CD4-positive, alpha-beta T cell treated with Interleukin-15 for 1 hour (primary cell): ENCODE measurements at regions not wholly inside any gene's neighbourhood (a gene's known extent, or its start where the extent isn't known, plus 50 kb on each side); places are given as distances from the start of the nearest gene placed in this dataset.
"Not testable (repeated sequence)": the region's sequence is repeated elsewhere in the genome, so short reads cannot be mapped to it uniquely, and the experiment has no call there.

Experiments used
- DNase-seq: peaks from one replicate; pipeline ENCODE4 v3.0.0-alpha.2; 2020

DNA sequence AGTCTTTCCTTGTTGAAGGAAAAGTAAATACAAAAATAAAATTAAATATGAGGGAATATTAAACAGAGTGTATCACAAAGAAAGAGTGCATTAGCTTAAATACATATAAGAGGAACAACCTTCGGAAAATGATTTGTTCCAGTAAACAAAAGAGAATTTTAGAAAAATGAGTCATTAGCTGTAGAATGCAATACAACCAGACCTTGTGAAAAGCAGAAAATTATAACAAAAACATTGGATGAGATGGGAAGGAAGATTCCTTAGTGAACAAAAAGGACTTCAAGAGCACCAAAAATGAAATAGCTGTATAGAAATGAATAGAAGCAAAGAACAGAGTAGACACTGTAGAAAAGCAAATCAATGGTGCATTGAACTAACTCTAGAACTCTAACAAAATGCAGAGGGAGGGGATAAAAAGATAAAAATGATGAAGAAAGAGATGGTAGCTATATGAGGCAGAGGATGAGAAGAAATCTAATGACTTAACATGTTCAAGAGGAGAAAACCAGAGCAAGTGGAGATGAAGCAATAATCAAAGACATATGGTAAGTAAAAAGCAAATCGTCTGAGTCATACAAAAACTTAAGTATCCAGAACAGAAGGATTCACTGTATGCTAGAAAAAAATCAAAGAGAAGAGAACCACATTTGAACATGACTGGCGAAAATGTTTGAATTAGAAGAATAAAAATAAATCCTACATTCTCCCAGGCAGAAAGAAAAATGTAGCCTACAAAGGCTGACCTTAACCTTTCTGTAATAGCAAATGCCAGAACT is 190.5 kb downstream of the TMEM26 start:
- no peak for DNase-seq

DNA sequence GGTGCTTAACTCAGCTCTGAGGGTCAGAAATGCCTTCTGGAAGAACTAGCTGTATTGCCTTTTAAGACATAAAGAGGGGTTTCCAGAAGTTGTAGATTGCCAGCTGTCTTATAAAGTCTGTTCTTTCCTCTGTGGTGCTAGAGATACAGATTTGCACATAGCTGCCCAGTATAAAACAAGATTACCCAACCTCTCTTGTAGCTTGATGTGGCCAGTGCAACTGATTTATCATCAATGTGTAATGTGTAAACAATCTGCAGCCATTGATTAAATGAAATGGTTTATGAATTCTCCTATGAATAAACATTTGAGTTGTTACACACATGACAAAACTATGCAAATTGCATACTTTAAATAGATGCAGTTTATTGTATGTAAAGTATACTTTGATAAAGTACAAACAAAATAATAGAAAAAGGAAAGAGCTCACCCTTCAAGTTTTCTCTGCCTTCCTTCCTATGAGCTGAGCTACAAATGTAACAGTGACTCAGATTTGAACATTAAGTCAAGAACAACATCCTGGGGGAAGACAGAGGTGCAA is 195.2 kb downstream of the TMEM26 start:
- DNase-seq: no peak

DNA sequence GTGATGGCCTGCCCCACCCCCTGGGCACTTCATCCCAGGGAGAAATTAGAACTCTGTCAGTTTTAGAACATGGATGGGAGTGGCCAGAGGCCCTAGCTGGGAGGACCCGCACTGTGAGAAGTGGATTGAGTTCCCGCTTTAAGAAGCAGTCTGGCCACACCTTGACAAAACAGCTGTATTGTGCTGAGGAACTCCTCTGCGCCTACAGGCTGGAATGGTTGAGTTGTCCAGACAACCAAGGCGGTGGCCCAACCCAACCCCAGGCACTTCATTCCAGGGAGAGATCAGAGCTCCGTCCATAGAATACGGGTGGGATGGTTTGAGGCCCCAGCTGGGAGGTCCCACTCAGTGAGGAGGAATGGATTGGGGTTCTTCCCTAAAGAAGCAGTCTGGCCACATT is 196.0 kb downstream of the TMEM26 start:
- DNase-seq: no peak

DNA sequence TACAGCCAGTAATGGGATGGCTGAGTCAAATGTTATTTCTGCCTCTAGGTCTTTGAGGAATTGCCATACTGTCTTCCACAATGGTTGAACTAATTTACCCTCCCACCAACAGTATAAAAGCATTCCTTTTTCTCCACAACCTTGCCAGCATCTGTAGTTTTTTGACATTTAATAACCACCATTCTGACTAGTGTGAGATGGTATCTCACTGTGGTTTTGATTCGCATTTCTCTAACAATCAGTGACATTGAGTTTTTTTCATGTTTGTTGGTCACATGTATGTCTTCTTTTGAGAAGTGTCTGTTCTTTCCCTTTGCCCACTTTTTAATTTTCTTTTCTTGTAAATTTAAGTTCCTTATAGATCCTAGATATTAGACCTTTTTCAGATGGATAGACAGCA is 200.9 kb downstream of the TMEM26 start:
- DNase-seq: not testable (repeated sequence)

DNA sequence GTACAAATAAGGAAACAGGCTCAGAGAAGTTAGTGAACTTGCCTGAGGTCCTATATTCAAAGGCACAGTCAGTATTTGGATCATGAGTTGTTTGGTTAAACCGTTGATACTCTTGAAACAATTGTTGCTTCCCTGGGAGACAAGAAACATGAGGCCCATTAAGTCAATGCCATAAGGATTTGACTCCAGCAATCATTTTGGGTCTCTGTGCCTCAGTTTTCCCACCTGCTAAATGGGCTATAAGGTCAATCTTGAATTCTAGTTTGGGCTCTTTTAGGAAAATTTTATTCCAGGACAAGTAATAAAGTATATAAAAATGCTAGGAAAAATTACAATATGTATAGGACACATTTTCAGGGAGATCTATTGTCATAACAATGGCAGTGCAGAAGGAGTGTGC is 202.1 kb downstream of the TMEM26 start:
- DNase-seq: no peak

DNA sequence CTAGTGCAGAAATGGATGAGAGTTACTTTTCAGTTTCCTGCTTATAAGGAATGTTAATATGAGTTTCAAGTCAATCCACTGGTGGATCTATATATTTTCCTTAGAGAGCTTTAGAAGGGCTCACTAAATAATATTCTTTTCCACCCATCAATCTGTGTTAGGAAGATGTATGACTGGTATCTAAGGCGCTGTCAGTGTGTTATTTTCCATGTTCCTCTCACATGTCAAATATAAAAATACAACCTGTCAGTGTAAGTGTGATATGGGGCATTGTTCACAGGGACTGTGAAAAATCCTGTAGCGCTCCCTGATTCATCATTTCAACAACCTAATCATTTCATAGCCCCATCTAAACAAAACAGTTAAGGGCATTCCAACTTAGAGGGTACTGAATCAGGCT is 203.1 kb downstream of the TMEM26 start:
- no peak for DNase-seq

DNA sequence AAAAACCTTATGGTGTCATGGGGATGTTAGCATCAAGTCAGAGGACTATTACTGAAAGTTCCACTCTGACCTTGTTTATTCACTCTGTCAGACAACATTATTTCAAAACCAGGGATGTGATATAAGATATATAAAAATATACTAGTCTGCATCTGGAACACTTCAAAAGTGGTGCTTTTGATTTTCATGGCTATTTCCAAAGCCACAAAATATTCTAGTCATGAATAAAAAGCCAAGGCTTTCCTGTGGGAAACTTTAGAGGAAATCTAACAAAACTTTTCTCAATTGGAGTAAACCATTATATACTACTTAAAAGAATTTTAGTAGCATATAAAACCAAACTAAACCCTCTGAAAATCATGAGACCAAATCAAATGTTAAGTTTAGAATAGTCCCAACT is 205.2 kb downstream of the TMEM26 start:
- DNase-seq: no peak

DNA sequence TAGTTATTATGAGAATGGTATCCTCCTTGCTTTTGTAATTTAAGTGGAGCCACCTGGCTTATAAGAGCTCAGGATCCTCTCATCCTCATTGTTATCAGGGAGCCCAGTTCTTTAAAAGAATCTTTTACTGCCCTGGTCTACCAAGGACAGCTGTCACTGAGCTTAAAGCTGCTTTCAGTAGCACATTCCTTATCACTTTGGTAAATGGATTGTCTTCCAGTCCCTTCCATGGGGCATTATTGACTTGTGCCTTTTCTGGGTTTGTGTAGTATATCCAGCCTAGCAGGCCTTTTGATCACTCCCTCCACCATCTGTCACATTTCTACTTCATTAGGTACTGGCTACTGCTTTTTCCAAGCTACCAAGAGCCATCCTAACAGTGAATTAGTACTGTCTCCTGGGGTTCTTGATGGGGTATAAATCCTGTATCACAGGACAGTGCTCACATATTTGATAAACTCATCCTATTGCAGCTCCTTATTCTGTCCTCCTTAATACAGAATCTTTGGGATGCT is 208.9 kb downstream of the TMEM26 start:
- DNase-seq: no peak

DNA sequence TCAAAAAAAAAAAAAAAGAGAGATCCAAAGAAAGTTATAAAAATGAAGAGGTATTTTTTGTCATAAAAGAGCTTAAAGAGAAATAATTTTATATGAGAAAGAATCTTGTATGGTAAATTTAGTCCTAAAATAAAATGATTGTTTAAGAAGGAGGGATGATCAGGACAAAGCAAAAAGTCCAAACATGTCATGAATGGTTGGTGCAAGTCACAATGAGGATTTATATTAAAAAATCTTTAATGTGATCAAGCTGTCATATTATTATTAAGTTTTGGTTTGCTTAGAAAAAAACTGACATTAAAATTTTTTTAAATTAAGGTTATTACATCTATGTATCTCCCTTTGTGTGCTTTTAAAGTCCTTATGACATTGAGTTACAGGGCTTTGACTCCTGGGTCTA is 220.4 kb downstream of the TMEM26 start:
- DNase-seq: no peak

DNA sequence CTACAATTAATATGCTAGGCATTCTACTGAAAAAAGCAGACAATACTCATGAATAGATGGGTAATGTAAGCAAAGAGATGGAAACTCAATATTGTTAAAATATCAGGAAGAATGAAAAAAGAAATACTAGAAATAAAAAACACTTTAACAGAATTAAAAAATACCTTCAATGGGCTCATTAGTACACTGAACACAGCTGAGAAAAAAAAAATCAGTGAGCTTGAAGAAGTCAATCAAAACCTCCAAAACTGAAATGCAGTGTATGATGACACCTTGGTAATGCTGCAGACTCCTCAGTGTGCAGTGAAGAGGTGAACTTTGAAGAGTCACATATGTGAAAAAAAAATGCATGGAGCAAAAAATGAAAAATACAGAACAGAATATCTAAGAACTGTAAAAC is 227.2 kb downstream of the TMEM26 start:
- no peak for DNase-seq

DNA sequence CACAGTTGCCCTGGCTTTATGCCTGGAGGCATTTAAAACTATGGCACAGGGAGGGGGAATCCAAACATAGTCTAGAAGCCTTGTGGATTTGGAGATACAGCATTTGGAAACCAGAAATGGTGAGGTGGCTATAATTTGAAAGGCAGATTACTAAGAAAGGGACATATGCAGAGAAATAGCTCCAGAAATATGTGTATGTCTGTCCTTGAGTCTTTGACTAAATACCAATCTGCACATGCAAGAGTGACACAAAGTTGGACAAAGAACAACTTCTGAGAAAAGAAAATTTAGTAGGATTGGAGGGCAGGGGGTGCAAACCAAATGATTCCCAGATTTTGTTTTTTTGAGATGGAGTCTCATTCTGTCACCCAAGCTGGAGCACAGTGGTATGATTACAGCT is 229.6 kb downstream of the TMEM26 start:
- DNase-seq: no peak

DNA sequence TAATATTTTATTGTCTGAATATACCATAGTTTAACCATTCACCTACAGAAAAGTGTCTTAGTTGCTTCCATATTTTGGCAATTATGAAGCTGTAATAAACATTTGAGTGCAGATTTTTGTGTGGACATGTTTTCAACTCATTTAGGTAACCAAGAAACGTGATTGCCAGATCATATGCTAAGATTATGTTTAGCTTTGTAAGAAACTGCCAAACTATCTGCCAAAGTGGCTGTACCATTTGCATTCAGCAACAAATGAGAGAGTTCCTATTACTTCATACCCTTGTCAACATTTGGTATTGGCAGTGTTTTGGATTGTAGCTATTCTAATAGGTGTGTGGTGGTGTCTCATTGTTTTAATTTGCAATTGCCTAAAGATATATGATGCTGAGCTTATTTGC is 233.5 kb downstream of the TMEM26 start:
- no peak for DNase-seq

DNA sequence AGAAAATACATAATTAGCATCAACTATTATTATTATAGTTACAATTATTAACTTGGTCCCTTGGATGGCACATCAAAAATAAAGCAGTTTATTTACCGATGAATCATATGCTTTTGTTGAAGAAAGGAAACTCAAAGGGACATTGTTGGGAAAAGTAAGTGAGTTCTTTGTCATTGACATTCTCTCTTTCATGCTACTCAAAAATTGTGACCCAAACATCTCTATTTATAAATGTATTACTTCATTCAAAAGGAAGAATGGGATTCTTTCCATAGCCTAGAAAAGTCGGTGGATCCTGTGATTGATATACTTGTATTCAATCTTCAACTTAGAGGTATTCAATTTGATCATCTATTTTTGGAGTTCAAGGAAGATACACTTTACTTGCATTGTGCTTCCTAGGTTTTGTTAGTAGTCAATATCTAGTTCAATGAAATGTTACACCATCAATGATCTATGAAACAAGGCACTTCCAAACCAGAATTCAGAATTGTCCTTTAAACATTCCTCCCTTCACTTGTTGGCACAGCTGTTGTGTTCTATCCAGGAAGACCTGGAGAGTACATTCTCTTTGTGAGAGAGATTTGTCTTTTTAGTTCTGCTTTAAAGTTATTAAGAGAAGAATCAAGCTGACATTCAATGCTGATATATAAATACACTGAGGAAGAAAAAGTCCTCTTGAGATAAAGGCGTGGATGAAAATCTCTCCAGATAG is 235.2 kb downstream of the TMEM26 start:
- no peak for DNase-seq

DNA sequence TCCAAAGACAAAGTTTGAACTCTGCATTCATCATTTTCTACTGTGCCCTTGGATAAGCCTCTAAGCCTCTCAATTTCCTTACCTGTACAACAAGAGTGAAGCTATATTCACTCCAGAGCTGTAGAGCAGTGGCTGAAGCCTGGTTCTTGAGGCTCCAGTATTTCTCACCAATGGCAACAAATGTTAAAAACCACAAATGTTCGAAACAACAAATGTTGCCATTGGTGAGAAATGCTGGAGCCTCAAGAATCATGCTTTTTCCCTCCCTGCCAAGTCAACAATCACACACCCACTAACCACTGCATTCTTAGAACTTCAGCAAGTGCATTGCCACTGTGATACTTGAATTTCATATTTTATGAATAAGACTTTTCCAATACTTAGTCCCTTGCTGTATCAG is 237.9 kb downstream of the TMEM26 start:
- DNase-seq: no peak

DNA sequence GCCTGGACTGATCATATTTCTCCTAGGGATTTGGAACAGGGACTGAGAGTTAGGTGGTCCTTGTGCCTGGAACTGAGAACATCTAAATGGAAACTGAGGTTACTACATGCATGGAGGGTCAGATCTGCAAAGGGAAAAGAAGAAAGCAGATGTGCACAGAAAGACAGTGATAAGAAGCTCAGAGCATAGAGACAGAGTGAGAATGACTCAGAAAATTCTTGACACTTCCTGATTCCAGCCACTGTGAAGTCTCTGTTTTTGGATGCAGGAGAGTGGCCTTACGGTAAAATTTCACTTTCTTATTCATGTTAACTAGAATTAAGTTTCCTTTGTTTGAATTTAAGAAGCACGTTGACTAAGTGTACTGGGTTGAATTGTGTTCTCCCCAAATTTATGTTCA is 241.7 kb downstream of the TMEM26 start:
- DNase-seq: no peak

DNA sequence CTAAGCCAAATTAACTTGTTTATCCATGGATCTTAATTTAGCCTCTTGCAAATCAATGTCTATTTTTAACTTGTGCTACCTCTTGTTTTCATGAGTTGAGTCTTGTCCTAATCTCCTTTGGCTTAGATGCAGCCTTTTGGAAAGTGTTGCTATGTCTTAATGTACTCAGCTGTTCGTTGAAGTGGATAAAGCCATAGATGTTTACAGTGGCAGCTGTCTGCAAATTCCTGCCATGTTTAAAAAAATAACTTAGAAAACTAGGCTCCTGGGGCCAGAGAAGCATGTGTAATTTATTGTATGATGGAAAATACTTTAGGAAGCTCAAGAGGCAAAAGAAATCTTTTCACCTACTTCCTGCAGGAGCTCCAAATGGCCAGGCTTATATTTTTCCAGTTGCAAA is 253.1 kb upstream of the RHOBTB1 start:
- no peak for DNase-seq

DNA sequence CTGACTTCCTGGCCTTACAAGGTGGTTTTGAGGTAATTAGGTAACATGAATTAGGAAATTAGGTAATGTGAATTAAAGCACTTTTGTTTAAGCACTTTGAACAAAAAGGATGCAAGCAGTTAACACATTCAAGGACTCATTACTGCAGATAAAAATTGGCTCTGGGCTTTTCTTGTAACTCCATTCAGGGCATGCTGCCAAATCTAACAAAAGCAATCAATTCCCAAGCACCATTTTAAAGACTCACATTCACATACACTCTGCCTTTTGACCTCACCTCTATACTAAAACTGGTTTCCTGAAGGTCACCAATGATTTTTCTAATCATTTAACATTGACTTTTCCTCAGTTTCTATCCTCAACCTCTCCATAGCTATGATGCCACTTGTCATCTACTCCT is 251.2 kb upstream of the RHOBTB1 start:
- no peak for DNase-seq

DNA sequence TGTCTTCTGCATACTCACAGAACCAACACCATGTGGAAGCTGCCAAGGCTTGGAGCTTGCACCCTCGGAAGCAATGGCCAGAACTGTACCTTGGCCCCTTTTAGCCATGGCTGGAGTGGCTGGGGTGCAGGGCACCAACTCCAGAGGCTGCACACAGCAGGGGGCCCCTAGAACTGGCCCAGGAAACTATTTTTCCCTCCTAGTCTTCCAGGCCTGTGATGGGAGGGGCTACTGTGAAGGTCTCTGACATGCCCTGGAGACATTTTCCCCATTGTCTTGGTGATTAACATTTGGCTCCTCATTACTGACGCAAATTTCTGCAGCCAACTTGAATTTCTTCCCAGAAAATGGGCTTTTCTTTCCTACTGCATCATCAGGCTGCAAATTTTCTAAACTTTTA is 248.6 kb upstream of the RHOBTB1 start:
- DNase-seq: not testable (repeated sequence)

DNA sequence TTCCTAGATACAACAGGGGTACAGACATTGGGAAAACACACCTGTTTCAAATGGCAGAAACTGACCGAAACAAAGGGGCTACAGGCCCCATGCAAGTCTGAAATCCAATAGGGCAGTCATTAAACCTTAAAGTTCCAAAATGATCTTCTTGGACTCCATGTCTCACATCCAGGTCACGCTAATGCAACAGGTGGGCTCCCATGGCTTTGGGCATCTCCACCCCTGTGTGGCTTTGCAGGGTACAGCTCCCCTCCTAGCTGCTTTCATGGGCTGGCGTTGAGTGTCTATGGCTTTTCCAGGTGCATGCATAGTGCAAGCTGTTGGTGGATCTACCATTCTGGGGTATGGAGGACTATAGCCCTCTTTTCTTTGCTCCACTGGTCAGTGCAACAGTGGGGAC is 248.1 kb upstream of the RHOBTB1 start:
- DNase-seq: no peak

DNA sequence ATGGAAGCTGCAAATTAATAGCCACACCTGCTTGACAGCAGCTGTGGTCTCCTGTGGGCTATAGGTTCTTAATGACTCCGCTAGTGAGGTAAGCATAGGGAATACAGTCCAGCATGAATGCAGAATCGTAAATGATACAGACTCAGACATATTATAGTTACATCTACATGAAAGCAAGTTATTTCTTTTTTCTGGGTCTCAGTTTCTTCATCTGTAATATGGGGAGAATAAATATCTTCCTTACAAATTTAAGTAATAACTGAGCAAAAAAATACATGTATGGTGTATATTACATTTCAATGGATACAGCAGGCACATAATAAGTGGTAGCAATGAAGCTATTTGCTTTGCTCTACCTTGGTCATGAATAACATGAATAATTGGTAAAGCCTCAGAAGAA is 245.9 kb upstream of the RHOBTB1 start:
- DNase-seq: no peak

DNA sequence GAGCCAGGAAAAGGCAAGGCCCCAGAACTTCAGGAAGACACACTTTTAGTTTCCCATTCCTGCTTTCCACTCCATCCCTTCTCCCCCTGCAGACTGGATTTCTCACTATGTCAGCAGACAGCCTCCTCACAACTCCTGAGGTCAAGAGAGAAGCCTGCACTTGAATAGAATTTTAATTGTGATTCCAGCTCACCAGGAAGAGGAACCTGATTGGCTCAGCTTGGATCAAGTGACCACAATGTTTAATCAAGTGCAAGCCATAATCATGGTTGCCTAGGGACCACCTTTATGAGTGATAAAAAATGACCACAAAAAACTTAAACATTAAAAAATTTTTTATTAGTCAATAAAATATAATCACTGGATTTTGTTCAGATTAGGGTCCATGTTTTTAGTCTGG is 244.7 kb upstream of the RHOBTB1 start:
- no peak for DNase-seq

DNA sequence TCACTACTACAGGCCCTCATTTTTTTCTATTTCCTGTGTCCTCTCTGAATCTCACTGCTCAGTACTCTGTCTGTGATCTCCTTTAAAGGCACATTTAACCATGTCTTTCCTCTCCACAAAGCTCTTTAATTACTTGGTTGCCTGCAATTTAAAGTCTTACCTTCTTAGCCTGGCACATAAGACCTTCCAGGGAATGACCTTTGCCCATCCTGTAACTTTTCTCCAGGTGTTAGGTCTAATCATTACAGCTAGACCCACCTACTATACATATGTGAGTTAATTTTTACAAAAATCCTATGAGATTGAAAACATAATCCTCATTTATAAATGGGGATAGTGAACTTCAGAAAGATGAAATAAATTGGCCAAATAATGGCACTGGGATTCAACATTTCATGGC is 244.1 kb upstream of the RHOBTB1 start:
- DNase-seq: no peak

DNA sequence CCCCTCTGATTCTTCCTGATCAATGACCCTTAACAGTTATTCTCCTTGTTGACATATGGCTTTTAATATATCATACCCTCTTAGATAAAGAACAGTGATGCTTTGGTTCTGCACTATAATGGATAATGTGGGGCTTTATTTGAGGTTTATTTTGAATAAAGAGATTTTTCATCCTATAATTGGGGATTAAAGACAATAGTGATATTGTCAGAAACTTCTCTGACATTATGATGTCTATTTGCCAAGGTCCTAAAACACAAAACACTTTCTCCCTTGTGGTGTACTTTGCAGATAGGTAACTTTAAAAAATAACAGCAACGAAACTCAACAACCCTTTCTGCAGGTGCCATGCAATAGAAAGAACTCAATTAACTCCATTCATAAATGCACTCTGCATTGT is 243.6 kb upstream of the RHOBTB1 start:
- no peak for DNase-seq

DNA sequence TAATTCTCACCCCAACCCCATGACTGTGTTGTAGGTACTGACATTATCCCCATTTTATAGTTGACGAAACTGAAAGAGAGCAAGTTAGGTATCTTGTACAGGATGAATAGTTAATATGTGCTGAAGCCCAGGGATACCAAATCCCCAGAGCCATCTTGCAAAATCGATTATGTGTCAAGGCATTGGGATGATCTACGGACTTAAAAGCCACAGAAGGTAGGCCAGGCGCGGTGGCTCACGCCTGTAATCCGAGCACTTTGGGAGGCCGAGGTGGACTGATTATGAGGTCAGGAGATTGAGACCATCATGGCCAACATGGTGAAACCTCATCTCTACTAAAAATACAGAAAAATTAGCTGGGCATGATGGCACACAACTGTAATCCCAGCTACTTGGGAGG is 242.4 kb upstream of the RHOBTB1 start:
- DNase-seq: no peak
